ENCODE measurements at regions not wholly inside any gene's neighbourhood (a gene's known extent, or its start where the extent isn't known, plus 50 kb on each side); places are given as distances from the start of the nearest gene placed in this dataset.
A peak's percentile ranks its signal among the peaks of the same experiment; 100 is the strongest.

DNA sequence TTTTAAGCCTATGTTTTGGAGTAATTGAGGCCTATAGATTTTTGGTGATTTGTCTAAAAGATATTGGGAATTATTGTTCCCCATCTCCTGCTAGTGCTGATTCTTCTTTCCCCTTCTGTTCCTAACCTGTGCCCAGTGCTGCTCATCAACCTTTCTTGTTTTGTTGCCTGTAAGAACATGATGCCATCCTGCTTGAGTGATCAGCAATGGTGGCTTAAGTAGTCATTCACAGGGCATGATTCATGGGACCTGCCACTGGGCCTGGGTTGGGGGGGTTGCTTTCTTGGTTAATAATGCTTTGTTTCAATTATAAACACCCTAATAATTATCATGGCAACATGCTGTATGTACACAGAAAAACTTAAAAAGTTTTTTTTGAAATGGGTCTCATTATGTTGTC, 562.9 kb upstream of the SETBP1 start:
- peaks cover 33% of the 10 kb centered on the region for H3K4me1 Mint-ChIP-seq (ENCODE audit: low read depth)
- H3K27ac Mint-ChIP-seq (ENCODE audit: unreplicated experiment), result no peak overlapping the region
- no peaks in the 10 kb centered on the region for H3K27me3 Mint-ChIP-seq (ENCODE audit: low read depth)
- H3K9me3 Mint-ChIP-seq (ENCODE audit: low read depth), result peaks cover 10% of the 10 kb centered on the region
- no peaks in the 10 kb centered on the region for H3K36me3 Mint-ChIP-seq (ENCODE audit: low read depth)
- H3K4me3 Mint-ChIP-seq (ENCODE audit: unreplicated experiment), result no peak overlapping the region
- DNase-seq (ENCODE audit: low spot score), result no peak
- TF ChIP-seq, protein P1, sequence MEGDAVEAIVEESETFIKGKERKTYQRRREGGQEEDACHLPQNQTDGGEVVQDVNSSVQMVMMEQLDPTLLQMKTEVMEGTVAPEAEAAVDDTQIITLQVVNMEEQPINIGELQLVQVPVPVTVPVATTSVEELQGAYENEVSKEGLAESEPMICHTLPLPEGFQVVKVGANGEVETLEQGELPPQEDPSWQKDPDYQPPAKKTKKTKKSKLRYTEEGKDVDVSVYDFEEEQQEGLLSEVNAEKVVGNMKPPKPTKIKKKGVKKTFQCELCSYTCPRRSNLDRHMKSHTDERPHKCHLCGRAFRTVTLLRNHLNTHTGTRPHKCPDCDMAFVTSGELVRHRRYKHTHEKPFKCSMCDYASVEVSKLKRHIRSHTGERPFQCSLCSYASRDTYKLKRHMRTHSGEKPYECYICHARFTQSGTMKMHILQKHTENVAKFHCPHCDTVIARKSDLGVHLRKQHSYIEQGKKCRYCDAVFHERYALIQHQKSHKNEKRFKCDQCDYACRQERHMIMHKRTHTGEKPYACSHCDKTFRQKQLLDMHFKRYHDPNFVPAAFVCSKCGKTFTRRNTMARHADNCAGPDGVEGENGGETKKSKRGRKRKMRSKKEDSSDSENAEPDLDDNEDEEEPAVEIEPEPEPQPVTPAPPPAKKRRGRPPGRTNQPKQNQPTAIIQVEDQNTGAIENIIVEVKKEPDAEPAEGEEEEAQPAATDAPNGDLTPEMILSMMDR (IDR thresholded peaks at IDR 0.05), result no peak

DNA sequence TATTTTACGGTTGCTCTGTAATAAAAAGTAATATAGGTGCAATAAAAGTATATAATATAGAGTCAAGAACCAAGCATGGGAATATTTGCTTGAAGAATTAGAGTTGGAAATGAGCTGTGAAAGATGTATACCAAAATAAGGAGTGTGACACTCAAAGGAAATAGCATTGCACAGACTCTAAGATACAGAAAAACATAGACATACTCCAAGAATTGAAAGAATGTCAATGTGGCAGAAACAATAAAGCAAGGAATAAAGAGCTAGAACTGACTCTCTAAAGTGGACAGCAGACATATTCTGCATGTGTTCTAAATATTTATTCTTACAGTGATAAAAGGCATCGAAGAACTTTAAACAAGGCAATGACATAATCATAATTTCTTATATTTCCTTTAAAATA, 561.1 kb upstream of the SETBP1 start:
- no peaks in the 10 kb centered on the region for H3K27me3 Mint-ChIP-seq (ENCODE audit: low read depth)
- no peaks in the 10 kb centered on the region for H3K36me3 Mint-ChIP-seq (ENCODE audit: low read depth)
- no peak for DNase-seq (ENCODE audit: low spot score)
- TF ChIP-seq, protein P1 (IDR thresholded peaks at IDR 0.05), result no peak
- H3K4me3 Mint-ChIP-seq (ENCODE audit: unreplicated experiment), result no peak overlapping the region
- peak overlapping the region; percentile 75 for H3K27ac Mint-ChIP-seq (ENCODE audit: unreplicated experiment)
- H3K9me3 Mint-ChIP-seq (ENCODE audit: low read depth), result peaks cover 10% of the 10 kb centered on the region
- H3K4me1 Mint-ChIP-seq (ENCODE audit: low read depth), result peaks cover 45% of the 10 kb centered on the region

DNA sequence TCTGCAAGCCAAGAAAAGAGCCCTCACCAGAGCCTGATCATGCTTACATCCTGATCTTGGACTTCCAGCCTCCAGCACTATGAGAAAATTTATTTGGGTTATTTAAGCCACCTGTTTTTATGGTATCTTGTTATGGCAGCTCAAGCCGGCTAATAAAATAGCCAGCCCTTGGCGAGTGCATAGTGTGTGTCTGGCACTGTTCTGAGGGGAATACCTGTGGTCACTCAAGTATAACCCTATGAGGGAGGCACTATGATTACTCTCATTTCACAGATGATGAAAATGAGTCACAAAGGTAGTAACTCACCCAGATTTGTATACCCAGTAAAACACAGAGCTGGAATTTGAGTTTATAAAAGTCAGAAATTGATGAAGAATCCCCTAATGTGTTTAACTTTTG, 556.9 kb upstream of the SETBP1 start:
- Mint-ChIP-seq H3K9me3 (ENCODE audit: low read depth) (peaks cover 10% of the 10 kb centered on the region), H3K27ac (ENCODE audit: unreplicated experiment) (peak overlapping the region; percentile 6), H3K4me3 (ENCODE audit: unreplicated experiment) (no peak overlapping the region), H3K36me3 (ENCODE audit: low read depth) (no peaks in the 10 kb centered on the region), H3K27me3 (ENCODE audit: low read depth) (no peaks in the 10 kb centered on the region), H3K4me1 (ENCODE audit: low read depth) (peaks cover 47% of the 10 kb centered on the region)
- TF ChIP-seq, protein P1 (IDR thresholded peaks at IDR 0.05), result no peak
- DNase-seq (ENCODE audit: low spot score), result no peak

DNA sequence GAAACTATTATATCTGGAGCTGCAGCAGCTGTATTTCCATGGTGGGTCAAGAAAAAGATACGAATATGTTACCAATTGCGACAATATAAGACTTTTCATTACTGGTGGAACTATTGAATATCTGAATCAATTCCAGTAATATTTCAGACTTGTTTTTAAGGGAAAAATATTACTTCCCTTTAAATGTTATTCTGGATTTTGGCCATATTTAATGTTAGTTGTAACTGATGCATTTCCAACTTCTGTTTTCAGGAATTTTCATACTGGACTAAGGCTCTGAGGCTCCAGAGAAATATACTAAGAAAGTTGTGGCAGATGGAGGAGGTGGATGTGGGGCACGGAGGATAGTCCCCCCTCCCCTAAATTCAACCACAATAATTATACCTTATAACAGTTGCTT, 555.2 kb upstream of the SETBP1 start:
- TF ChIP-seq, protein P1 (IDR thresholded peaks at IDR 0.05), result no peak
- peaks cover 4% of the 10 kb centered on the region for H3K9me3 Mint-ChIP-seq (ENCODE audit: low read depth)
- no peak overlapping the region for H3K27ac Mint-ChIP-seq (ENCODE audit: unreplicated experiment)
- no peak overlapping the region for H3K4me3 Mint-ChIP-seq (ENCODE audit: unreplicated experiment)
- H3K4me1 Mint-ChIP-seq (ENCODE audit: low read depth), result peaks cover 35% of the 10 kb centered on the region
- DNase-seq (ENCODE audit: low spot score), result no peak
- no peaks in the 10 kb centered on the region for H3K36me3 Mint-ChIP-seq (ENCODE audit: low read depth)
- H3K27me3 Mint-ChIP-seq (ENCODE audit: low read depth), result no peaks in the 10 kb centered on the region

DNA sequence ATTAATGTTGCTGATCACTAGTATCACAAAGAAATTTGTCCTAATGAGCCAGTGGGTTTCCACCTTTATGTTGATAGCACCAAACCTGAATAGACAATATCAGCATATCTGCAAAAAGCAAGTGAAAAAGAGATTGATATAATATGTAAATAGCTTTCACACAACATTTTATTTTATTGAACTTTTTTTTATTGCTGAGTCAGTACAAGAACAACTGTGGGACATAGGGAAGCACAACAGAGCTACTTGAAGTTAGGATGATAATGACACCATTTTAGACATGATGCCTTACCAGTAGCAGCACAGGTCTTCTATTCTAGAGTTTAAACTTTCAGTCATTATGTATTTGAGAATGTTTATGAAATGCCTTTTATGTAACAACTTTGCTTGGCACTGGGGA, 554.1 kb upstream of the SETBP1 start:
- no peak for DNase-seq (ENCODE audit: low spot score)
- H3K27ac Mint-ChIP-seq (ENCODE audit: unreplicated experiment), result no peak overlapping the region
- H3K36me3 Mint-ChIP-seq (ENCODE audit: low read depth), result no peaks in the 10 kb centered on the region
- peaks cover 31% of the 10 kb centered on the region for H3K4me1 Mint-ChIP-seq (ENCODE audit: low read depth)
- no peaks in the 10 kb centered on the region for H3K9me3 Mint-ChIP-seq (ENCODE audit: low read depth)
- no peak overlapping the region for H3K4me3 Mint-ChIP-seq (ENCODE audit: unreplicated experiment)
- TF ChIP-seq, protein P1 (IDR thresholded peaks at IDR 0.05), result no peak
- H3K27me3 Mint-ChIP-seq (ENCODE audit: low read depth), result no peaks in the 10 kb centered on the region

Data from chondrocyte (in vitro differentiated cells).